Fibroblast of lung (primary cell): ENCODE measurements at regions not wholly inside any gene's neighbourhood (a gene's known extent, or its start where the extent isn't known, plus 50 kb on each side); places are given as distances from the start of the nearest gene placed in this dataset.

Experiments
- DNase-seq, 2 donors: peaks; one replicate each; pipeline versions ENCODE4 v3.0.0 to v3.0.0-alpha.2; 2010; ENCODE audit warnings: low read depth in 2 of 2
- H2AFZ ChIP-seq: 2 replicates; pipeline ENCODE4 v1.5.1; 2012; ENCODE audit warnings: low read length, control low read depth, inconsistent platforms
- H3K27ac ChIP-seq: 2 replicates; pipeline ENCODE4 v1.5.1; 2011; ENCODE audit warnings: low read length, control low read depth; ENCODE audit not compliant: insufficient read depth
- H3K27me3 ChIP-seq: 2 replicates; pipeline ENCODE4 v1.5.1; 2011; ENCODE audit warnings: mild to moderate bottlenecking, low read length; ENCODE audit not compliant: control insufficient read depth, insufficient read depth
- H3K36me3 ChIP-seq: 2 replicates; pipeline ENCODE4 v1.5.1; 2011; ENCODE audit warnings: low read length; ENCODE audit not compliant: control insufficient read depth, insufficient read depth
- H3K4me1 ChIP-seq: 2 replicates; pipeline ENCODE4 v1.5.1; 2011; ENCODE audit warnings: low read length; ENCODE audit not compliant: control insufficient read depth, insufficient read depth; ENCODE audit errors: extremely low read depth
- H3K4me2 ChIP-seq: 2 replicates; pipeline ENCODE4 v1.5.1; 2011; ENCODE audit warnings: low read length, control low read depth; ENCODE audit not compliant: insufficient read depth; ENCODE audit errors: extremely low read depth
- H3K4me3 ChIP-seq, 4 experiments: fragments of 200-600 bp in 1 of 4; sonication (generic) in 1 of 4; replicated peaks in 1 of 4; 2 replicates each; pipeline ENCODE4 v1.5.1; 2011 to 2016; ENCODE audit warnings: low read length in 4 of 4, low read depth in 3 of 4, mild to moderate bottlenecking in 3 of 4, control low read depth in 2 of 4, inconsistent platforms in 1 of 4, mixed read lengths in 1 of 4; ENCODE audit not compliant: insufficient read depth in 1 of 4; ENCODE audit errors: control extremely low read depth in 1 of 4
- H3K79me2 ChIP-seq: 2 replicates; pipeline ENCODE4 v1.5.1; 2012; ENCODE audit warnings: mild to moderate bottlenecking, low read length, inconsistent platforms; ENCODE audit not compliant: control insufficient read depth, insufficient read depth
- H3K9ac ChIP-seq: 2 replicates; pipeline ENCODE4 v1.5.1; 2011; ENCODE audit warnings: mild to moderate bottlenecking, low read length, control low read depth; ENCODE audit not compliant: insufficient read depth
- H3K9me3 ChIP-seq: 2 replicates; pipeline ENCODE4 v1.5.1; 2012; ENCODE audit warnings: low read depth, low read length; ENCODE audit not compliant: control insufficient read depth, insufficient read depth
- H4K20me1 ChIP-seq: 2 replicates; pipeline ENCODE4 v1.5.1; 2011; ENCODE audit warnings: low read length; ENCODE audit not compliant: control insufficient read depth, insufficient read depth; ENCODE audit errors: extremely low read depth
- CTCF ChIP-seq, 2 donors: IDR thresholded peaks in 1 of 2; conservative IDR thresholded peaks in 1 of 2; 1 replicate in 1 of 2; 2 replicates in 1 of 2; pipeline ENCODE4 v1.5.1; 2011 to 2012; ENCODE audit warnings: low read length in 2 of 2, control low read depth in 1 of 2, inconsistent platforms in 1 of 2, low read depth in 1 of 2, mild to moderate bottlenecking in 1 of 2
- EZH2 ChIP-seq: IDR thresholded peaks from 2 replicates; pipeline ENCODE4 v1.5.1; 2012; ENCODE audit warnings: low read length, control low read depth, mild to moderate bottlenecking; ENCODE audit errors: missing control alignments

- H3K4me1 ChIP-seq = no peaks in the 10 kb centered on the region
- H2AFZ ChIP-seq = no peak overlapping the region
- TF ChIP-seq EZH2 (no peak), CTCF (conservative IDR thresholded peaks at IDR 0.05 in 1 of 2, IDR thresholded peaks at IDR 0.05 in 1 of 2; ENCODE audit: low read depth in 1 of 2, low read length in 2 of 2) (no peak)
- no peaks in the 10 kb centered on the region for H4K20me1 ChIP-seq
- H3K4me2 ChIP-seq = no peak overlapping the region
- no peaks in the 10 kb centered on the region for H3K36me3 ChIP-seq
- no peak overlapping the region for H3K27ac ChIP-seq
- no peaks in the 10 kb centered on the region for H3K27me3 ChIP-seq
- no peaks in the 10 kb centered on the region for H3K79me2 ChIP-seq
- H3K9ac ChIP-seq = no peak overlapping the region
- no peak overlapping the region for H3K4me3 ChIP-seq
- H3K9me3 ChIP-seq = no peaks in the 10 kb centered on the region
- no peak for DNase-seq
Observed at GRCh38 chr10:94049911-94050310, 56.2 kb downstream of the PLCE1 start.

- Histone ChIP-seq H4K20me1 (no peaks in the 10 kb centered on the region), H3K9me3 (no peaks in the 10 kb centered on the region), H2AFZ (no peak overlapping the region), H3K4me3 (no peak overlapping the region), H3K4me2 (no peak overlapping the region), H3K79me2 (no peaks in the 10 kb centered on the region), H3K27me3 (no peaks in the 10 kb centered on the region), H3K36me3 (no peaks in the 10 kb centered on the region), H3K4me1 (no peaks in the 10 kb centered on the region), H3K27ac (no peak overlapping the region), H3K9ac (no peak overlapping the region)
- DNase-seq = no peak
- TF ChIP-seq CTCF (conservative IDR thresholded peaks at IDR 0.05 in 1 of 2, IDR thresholded peaks at IDR 0.05 in 1 of 2; ENCODE audit: low read depth in 1 of 2, low read length in 2 of 2) (no peak), EZH2 (no peak)
Observed at GRCh38 chr10:94052281-94052680, 58.5 kb downstream of the PLCE1 start.

- Histone ChIP-seq H3K27me3 (no peaks in the 10 kb centered on the region), H3K9me3 (no peaks in the 10 kb centered on the region), H3K4me2 (no peak overlapping the region), H3K4me3 (no peak overlapping the region), H2AFZ (no peak overlapping the region), H4K20me1 (no peaks in the 10 kb centered on the region), H3K79me2 (no peaks in the 10 kb centered on the region), H3K4me1 (no peaks in the 10 kb centered on the region), H3K36me3 (no peaks in the 10 kb centered on the region), H3K27ac (no peak overlapping the region), H3K9ac (no peak overlapping the region)
- TF ChIP-seq CTCF (conservative IDR thresholded peaks at IDR 0.05 in 1 of 2, IDR thresholded peaks at IDR 0.05 in 1 of 2; ENCODE audit: low read depth in 1 of 2, low read length in 2 of 2) (no peak), EZH2 (no peak)
- peak in 1 of 2 donors; percentile 48 for DNase-seq
Observed at GRCh38 chr10:94052866-94053791, 59.4 kb downstream of the PLCE1 start.
